ENCODE measurements at regions not wholly inside any gene's neighbourhood (a gene's known extent, or its start where the extent isn't known, plus 50 kb on each side); places are given as distances from the start of the nearest gene placed in this dataset.
"Not testable (repeated sequence)": the region's sequence is repeated elsewhere in the genome, so short reads cannot be mapped to it uniquely, and the experiment has no call there.

- no peak for DNase-seq
These were observed 108.5 kb downstream of the FEM1C start for GRCh38 chr5:115435778-115436712.

- no peak for DNase-seq
These were observed 109.4 kb downstream of the FEM1C start for GRCh38 chr5:115435065-115435777.

- DNase-seq: no peak
These were observed 110.7 kb downstream of the FEM1C start for GRCh38 chr5:115433918-115434317.

- no peak for DNase-seq
These were observed 111.9 kb downstream of the FEM1C start for GRCh38 chr5:115432691-115433090.

GRCh38 chr5:115431116-115431515 is 113.5 kb downstream of the FEM1C start:
- DNase-seq: no peak

- no peak for DNase-seq
These were observed 114.2 kb downstream of the FEM1C start for GRCh38 chr5:115430374-115430773.

- DNase-seq: no peak
These were observed 115.1 kb downstream of the FEM1C start for GRCh38 chr5:115429345-115429940.

- DNase-seq: no peak
These were observed 115.9 kb downstream of the FEM1C start for GRCh38 chr5:115428676-115429075.

GRCh38 chr5:115428248-115428647 is 116.3 kb downstream of the FEM1C start:
- no peak for DNase-seq

GRCh38 chr5:115424446-115424845 is 120.1 kb downstream of the FEM1C start:
- no peak for DNase-seq

GRCh38 chr5:115424030-115424429 is 120.5 kb downstream of the FEM1C start:
- no peak for DNase-seq

GRCh38 chr5:115423541-115423940 is 121.0 kb downstream of the FEM1C start:
- no peak for DNase-seq

GRCh38 chr5:115423051-115423450 is 121.5 kb downstream of the FEM1C start:
- peak; percentile 65 for DNase-seq

- DNase-seq: not testable (repeated sequence)
These were observed 123.8 kb downstream of the FEM1C start for GRCh38 chr5:115420812-115421211.

- DNase-seq: peak; percentile 98
These were observed 123.6 kb upstream of the CCDC112 start for GRCh38 chr5:115419846-115420585.

GRCh38 chr5:115418788-115419187 is 122.3 kb upstream of the CCDC112 start:
- no peak for DNase-seq

GRCh38 chr5:115417076-115417475 is 120.6 kb upstream of the CCDC112 start:
- no peak for DNase-seq

- DNase-seq: peak; percentile 75
These were observed 118.7 kb upstream of the CCDC112 start for GRCh38 chr5:115415143-115415491.

GRCh38 chr5:115414406-115415142 is 118.1 kb upstream of the CCDC112 start:
- DNase-seq: peak; percentile 93

- DNase-seq: no peak
These were observed 117.2 kb upstream of the CCDC112 start for GRCh38 chr5:115413651-115414050.

- no peak for DNase-seq
These were observed 112.6 kb upstream of the CCDC112 start for GRCh38 chr5:115409094-115409493.

Measured in fibroblast of skin of right biceps (primary cell).